ENCODE measurements at regions not wholly inside any gene's neighbourhood (a gene's known extent, or its start where the extent isn't known, plus 50 kb on each side); places are given as distances from the start of the nearest gene placed in this dataset.
"Not testable (repeated sequence)": the region's sequence is repeated elsewhere in the genome, so short reads cannot be mapped to it uniquely, and the experiment has no call there.

- no peak overlapping the region for H3K27ac Mint-ChIP-seq
- H3K4me1 Mint-ChIP-seq (ENCODE audit: low read depth in 2 of 2), result no peaks in the 10 kb centered on the region
- peaks cover 8% of the 10 kb centered on the region for H3K36me3 Mint-ChIP-seq
- H3K27me3 Mint-ChIP-seq, result no peaks in the 10 kb centered on the region
- no peak overlapping the region for H3K4me3 Mint-ChIP-seq
- peaks cover 23% of the 10 kb centered on the region for H3K9me3 Mint-ChIP-seq
- ATAC-seq (no peak), DNase-seq (ENCODE audit: low spot score) (no peak)
These were observed 779.6 kb downstream of the CDH18 start for GRCh38 chr5:19208397-19208796.

GRCh38 chr5:19210886-19211285 lies 777.1 kb downstream of the CDH18 start:
- H3K4me3 Mint-ChIP-seq, result no peak overlapping the region
- ATAC-seq (no peak), DNase-seq (ENCODE audit: low spot score) (no peak)
- peaks cover 25% of the 10 kb centered on the region for H3K9me3 Mint-ChIP-seq
- H3K27me3 Mint-ChIP-seq, result no peaks in the 10 kb centered on the region
- H3K36me3 Mint-ChIP-seq, result peaks cover 8% of the 10 kb centered on the region
- no peak overlapping the region for H3K27ac Mint-ChIP-seq
- no peaks in the 10 kb centered on the region for H3K4me1 Mint-ChIP-seq (ENCODE audit: low read depth in 2 of 2)

GRCh38 chr5:19229179-19229835 lies 758.7 kb downstream of the CDH18 start:
- Mint-ChIP-seq H3K4me1 (ENCODE audit: low read depth in 2 of 2) (no peaks in the 10 kb centered on the region), H3K27ac (no peak overlapping the region), H3K4me3 (no peak overlapping the region), H3K36me3 (no peaks in the 10 kb centered on the region), H3K27me3 (no peaks in the 10 kb centered on the region), H3K9me3 (peaks cover 8% of the 10 kb centered on the region)
- DNase-seq (ENCODE audit: low spot score), result no peak
- no peak for ATAC-seq

- Mint-ChIP-seq H3K4me3 (no peak overlapping the region), H3K27me3 (no peaks in the 10 kb centered on the region), H3K4me1 (ENCODE audit: low read depth in 2 of 2) (no peaks in the 10 kb centered on the region), H3K36me3 (no peaks in the 10 kb centered on the region), H3K9me3 (peaks cover 16% of the 10 kb centered on the region), H3K27ac (no peak overlapping the region)
- DNase-seq (ENCODE audit: low spot score), result no peak
- no peak for ATAC-seq
These were observed 754.4 kb downstream of the CDH18 start for GRCh38 chr5:19233573-19233972.

- no peak overlapping the region for H3K27ac Mint-ChIP-seq
- ATAC-seq (no peak), DNase-seq (ENCODE audit: low spot score) (no peak)
- no peaks in the 10 kb centered on the region for H3K27me3 Mint-ChIP-seq
- H3K4me3 Mint-ChIP-seq, result no peak overlapping the region
- no peaks in the 10 kb centered on the region for H3K36me3 Mint-ChIP-seq
- no peaks in the 10 kb centered on the region for H3K4me1 Mint-ChIP-seq (ENCODE audit: low read depth in 2 of 2)
- peaks cover 22% of the 10 kb centered on the region for H3K9me3 Mint-ChIP-seq
These were observed 752.9 kb downstream of the CDH18 start for GRCh38 chr5:19235101-19235584.

- Mint-ChIP-seq H3K36me3 (peaks cover under 1% of the 10 kb centered on the region), H3K4me1 (ENCODE audit: low read depth in 2 of 2) (no peaks in the 10 kb centered on the region), H3K4me3 (no peak overlapping the region), H3K9me3 (peaks cover 21% of the 10 kb centered on the region), H3K27ac (no peak overlapping the region), H3K27me3 (no peaks in the 10 kb centered on the region)
- ATAC-seq (no peak), DNase-seq (ENCODE audit: low spot score) (no peak)
These were observed 747.8 kb downstream of the CDH18 start for GRCh38 chr5:19240170-19240569.

- no peak for ATAC-seq
- Mint-ChIP-seq H3K27ac (no peak overlapping the region), H3K27me3 (no peaks in the 10 kb centered on the region), H3K36me3 (peaks cover 7% of the 10 kb centered on the region), H3K4me1 (ENCODE audit: low read depth in 2 of 2) (no peaks in the 10 kb centered on the region), H3K9me3 (peaks cover 26% of the 10 kb centered on the region), H3K4me3 (no peak overlapping the region)
- no peak for DNase-seq (ENCODE audit: low spot score)
These were observed 746.3 kb downstream of the CDH18 start for GRCh38 chr5:19241690-19242089.

GRCh38 chr5:19246191-19246590 lies 741.8 kb downstream of the CDH18 start:
- not testable (repeated sequence) for DNase-seq (ENCODE audit: low spot score); H3K4me3 Mint-ChIP-seq; H3K4me1 Mint-ChIP-seq (ENCODE audit: low read depth in 2 of 2); H3K27me3 Mint-ChIP-seq; H3K27ac Mint-ChIP-seq; ATAC-seq; H3K36me3 Mint-ChIP-seq
- H3K9me3 Mint-ChIP-seq, result peaks cover 18% of the 10 kb centered on the region

GRCh38 chr5:19247302-19247701 lies 740.7 kb downstream of the CDH18 start:
- Mint-ChIP-seq H3K4me1 (ENCODE audit: low read depth in 2 of 2) (no peaks in the 10 kb centered on the region), H3K9me3 (peaks cover 18% of the 10 kb centered on the region), H3K4me3 (no peak overlapping the region), H3K27ac (no peak overlapping the region), H3K36me3 (peaks cover 7% of the 10 kb centered on the region), H3K27me3 (no peaks in the 10 kb centered on the region)
- DNase-seq (ENCODE audit: low spot score) (no peak), ATAC-seq (no peak)

GRCh38 chr5:19256036-19256435 lies 732.0 kb downstream of the CDH18 start:
- DNase-seq (ENCODE audit: low spot score) (no peak), ATAC-seq (no peak)
- H3K36me3 Mint-ChIP-seq, result peaks cover 6% of the 10 kb centered on the region
- H3K9me3 Mint-ChIP-seq, result peaks cover 20% of the 10 kb centered on the region
- no peaks in the 10 kb centered on the region for H3K27me3 Mint-ChIP-seq
- no peak overlapping the region for H3K4me3 Mint-ChIP-seq
- no peak overlapping the region for H3K27ac Mint-ChIP-seq
- H3K4me1 Mint-ChIP-seq (ENCODE audit: low read depth in 2 of 2), result no peaks in the 10 kb centered on the region

- no peak overlapping the region for H3K27ac Mint-ChIP-seq
- no peak for DNase-seq (ENCODE audit: low spot score)
- H3K4me3 Mint-ChIP-seq, result no peak overlapping the region
- no peaks in the 10 kb centered on the region for H3K27me3 Mint-ChIP-seq
- peaks cover 6% of the 10 kb centered on the region for H3K36me3 Mint-ChIP-seq
- no peaks in the 10 kb centered on the region for H3K4me1 Mint-ChIP-seq (ENCODE audit: low read depth in 2 of 2)
- ATAC-seq, result no peak
- H3K9me3 Mint-ChIP-seq, result peaks cover 24% of the 10 kb centered on the region
These were observed 729.3 kb downstream of the CDH18 start for GRCh38 chr5:19258686-19259085.

- Mint-ChIP-seq H3K36me3 (peaks cover 6% of the 10 kb centered on the region), H3K27me3 (no peaks in the 10 kb centered on the region), H3K4me1 (ENCODE audit: low read depth in 2 of 2) (no peaks in the 10 kb centered on the region)
These were observed 726.1 kb downstream of the CDH18 start for GRCh38 chr5:19261879-19262278.

GRCh38 chr5:19264821-19265220 lies 723.2 kb downstream of the CDH18 start:
- ATAC-seq (no peak), DNase-seq (ENCODE audit: low spot score) (no peak)
- Mint-ChIP-seq H3K4me3 (no peak overlapping the region), H3K9me3 (peaks cover 27% of the 10 kb centered on the region), H3K27me3 (no peaks in the 10 kb centered on the region), H3K4me1 (ENCODE audit: low read depth in 2 of 2) (no peaks in the 10 kb centered on the region), H3K27ac (no peak overlapping the region), H3K36me3 (peaks cover 6% of the 10 kb centered on the region)

More at GRCh38 chr5:19261879-19262278, 726.1 kb downstream of the CDH18 start:
- no peak overlapping the region for H3K4me3 Mint-ChIP-seq
- DNase-seq (ENCODE audit: low spot score), result no peak
- H3K27ac Mint-ChIP-seq, result no peak overlapping the region
- ATAC-seq, result no peak
- peaks cover 21% of the 10 kb centered on the region for H3K9me3 Mint-ChIP-seq

- H3K9me3 Mint-ChIP-seq, result peaks cover 26% of the 10 kb centered on the region
- H3K27ac Mint-ChIP-seq, result no peak overlapping the region
- H3K4me1 Mint-ChIP-seq (ENCODE audit: low read depth in 2 of 2), result no peaks in the 10 kb centered on the region
- DNase-seq (ENCODE audit: low spot score) (no peak), ATAC-seq (no peak)
- H3K4me3 Mint-ChIP-seq, result no peak overlapping the region
- H3K36me3 Mint-ChIP-seq, result no peaks in the 10 kb centered on the region
- no peaks in the 10 kb centered on the region for H3K27me3 Mint-ChIP-seq
These were observed 721.2 kb downstream of the CDH18 start for GRCh38 chr5:19266791-19267190.

- Mint-ChIP-seq H3K36me3 (no peaks in the 10 kb centered on the region), H3K27ac (no peak overlapping the region), H3K4me3 (no peak overlapping the region), H3K27me3 (no peaks in the 10 kb centered on the region), H3K4me1 (ENCODE audit: low read depth in 2 of 2) (no peaks in the 10 kb centered on the region), H3K9me3 (peaks cover 23% of the 10 kb centered on the region)
- ATAC-seq (no peak), DNase-seq (ENCODE audit: low spot score) (no peak)
These were observed 717.8 kb downstream of the CDH18 start for GRCh38 chr5:19270153-19270552.

Data from natural killer cell treated with Interleukin-12 subunit alpha and Interleukin-12 subunit beta and Interleukin-15 and Interleukin-18, amount 100 ng/mL, for 72 hours (primary cell).